HCT116 (cell line): ENCODE measurements at regions not wholly inside any gene's neighbourhood (a gene's known extent, or its start where the extent isn't known, plus 50 kb on each side); places are given as distances from the start of the nearest gene placed in this dataset.

ENCODE experiments used
- ATAC-seq: fragments of 200-7000 bp; cut with Tn5 transposase; 2 replicates; pipeline ENCODE4 v1.9.1; 2020; ENCODE audit warnings: mild to moderate bottlenecking, moderate library complexity
- BruUV-seq: library from RNA; stranded (reverse); fragments of 400-500 nt; replicated peaks from 2 replicates; lab custom pipeline; 2021; lab: Mats Ljungman, UMichigan
- CTCF ChIA-PET: fragments of 300-600 bp; sonication (Branson Sonifier 250); formaldehyde crosslinking; loops from one replicate; lab custom pipeline; 2021; ENCODE audit warnings: antibody characterized with exemption; lab: Charles Lee
- POLR2A ChIA-PET: fragments of 300-600, 350-600 bp; sonication (Branson Sonifier 250); formaldehyde crosslinking; loops from one replicate; lab custom pipeline; 2021; ENCODE audit warnings: antibody characterized with exemption; lab: Charles Lee
- RAD21 ChIA-PET, 2 experiments: fragments of 300-600 bp; sonication (Branson Sonifier 250); formaldehyde crosslinking; loops; one replicate each; lab custom pipeline; 2023; ENCODE audit warnings: low total read pairs in 2 of 2; ENCODE audit not compliant: uncharacterized antibody in 2 of 2, unreplicated experiment in 2 of 2, low non-redundant PET in 1 of 2; lab: Charles Lee
- DNase-seq: peaks from one replicate; pipeline ENCODE4 v3.0.0-alpha.2; 2010; ENCODE audit warnings: low read depth, low spot score
- H2AFZ ChIP-seq: fragments of 200-600 bp; shearing (Covaris generic), sonication (generic); 2 replicates; pipeline ENCODE4 v1.6.1; 2017; ENCODE audit warnings: low read depth, mixed run types, mixed read lengths, antibody characterized with exemption, low read length; ENCODE audit not compliant: poor library complexity, severe bottlenecking
- H3K27ac ChIP-seq: 2 replicates; pipeline ENCODE4 v1.5.1; 2012; ENCODE audit warnings: low read depth, low read length
- H3K27me3 ChIP-seq: fragments of 200-600 bp; sonication (generic); 2 replicates; pipeline ENCODE4 v1.6.1; 2016; ENCODE audit warnings: mixed run types, low read length, mixed read lengths; ENCODE audit not compliant: insufficient read depth
- H3K36me3 ChIP-seq, 2 experiments: fragments of 200-500 bp in 1 of 2; fragments of 200-600 bp in 1 of 2; sonication (Bioruptor generic) in 1 of 2; sonication (generic) in 1 of 2; 2 replicates each; pipeline versions ENCODE4 v1.5.1 to v1.6.1; 2014 to 2016; ENCODE audit warnings: low read length in 2 of 2, inconsistent platforms in 1 of 2, mixed read lengths in 1 of 2, mixed run types in 1 of 2; ENCODE audit not compliant: insufficient read depth in 2 of 2, control insufficient read depth in 1 of 2
- H3K4me1 ChIP-seq, 2 experiments: fragments of 200-600 bp in 1 of 2; sonication (generic) in 1 of 2; 2 replicates each; pipeline versions ENCODE4 v1.5.1 to v1.6.1; 2012 to 2017; ENCODE audit warnings: low read length in 2 of 2, inconsistent platforms in 1 of 2, mild to moderate bottlenecking in 1 of 2, mixed read lengths in 1 of 2, mixed run types in 1 of 2, moderate library complexity in 1 of 2; ENCODE audit not compliant: insufficient read depth in 2 of 2, control insufficient read depth in 1 of 2
- H3K4me2 ChIP-seq: fragments of 200-600 bp; sonication (generic); 2 replicates; pipeline ENCODE4 v1.6.1; 2017; ENCODE audit warnings: mixed run types, low read length, mixed read lengths
- H3K4me3 ChIP-seq, 2 experiments: fragments of 200-600 bp in 1 of 2; sonication (generic) in 1 of 2; replicated peaks in 1 of 2; 2 replicates each; pipeline ENCODE4 v1.5.1; 2011 to 2016; ENCODE audit warnings: low read length in 2 of 2, control low read depth in 1 of 2, low read depth in 1 of 2, mild to moderate bottlenecking in 1 of 2, mixed read lengths in 1 of 2, mixed run types in 1 of 2
- H3K79me2 ChIP-seq: fragments of 200-600 bp; sonication (generic); 2 replicates; pipeline ENCODE4 v1.6.1; 2017; ENCODE audit warnings: mild to moderate bottlenecking, mixed run types, low read length, moderate library complexity, mixed read lengths; ENCODE audit not compliant: insufficient read depth
- H3K9ac ChIP-seq: fragments of 200-600 bp; sonication (generic); 2 replicates; pipeline ENCODE4 v1.6.1; 2016; ENCODE audit warnings: low read length, mixed read lengths
- H3K9me2 ChIP-seq: fragments of 200-600 bp; sonication (generic), shearing (Covaris generic); 2 replicates; pipeline ENCODE4 v1.6.1; 2017; ENCODE audit warnings: mixed run types, mild to moderate bottlenecking, moderate library complexity; ENCODE audit not compliant: insufficient read depth
- H3K9me3 ChIP-seq, 2 experiments: fragments of 200-500 bp in 1 of 2; fragments of 200-600 bp in 1 of 2; sonication (Bioruptor generic) in 1 of 2; sonication (generic) in 1 of 2; 2 replicates each; pipeline ENCODE4 v1.6.1; 2014 to 2017; ENCODE audit warnings: low read length in 2 of 2, mixed read lengths in 2 of 2, inconsistent platforms in 1 of 2, low read depth in 1 of 2, mild to moderate bottlenecking in 1 of 2, mixed run types in 1 of 2, moderate library complexity in 1 of 2; ENCODE audit not compliant: control insufficient read depth in 1 of 2, insufficient read depth in 1 of 2
- H4K20me1 ChIP-seq: fragments of 200-600 bp; sonication (generic), shearing (Covaris generic); 2 replicates; pipeline ENCODE4 v1.6.1; 2017; ENCODE audit warnings: mixed run types, mild to moderate bottlenecking, moderate library complexity; ENCODE audit not compliant: insufficient read depth
- CBX3 ChIP-seq: IDR thresholded peaks from 2 replicates; pipeline ENCODE4 v1.6.1; 2012; ENCODE audit warnings: low read depth
- CEBPB ChIP-seq: IDR thresholded peaks from 2 replicates; pipeline ENCODE4 v1.6.1; 2012; ENCODE audit warnings: low read depth
- FOSL1 ChIP-seq: IDR thresholded peaks from 2 replicates; pipeline ENCODE4 v1.6.1; 2012; ENCODE audit warnings: low read depth
- POLR2AphosphoS5 ChIP-seq: IDR thresholded peaks from 2 replicates; pipeline ENCODE4 v1.6.1; 2011; ENCODE audit warnings: mild to moderate bottlenecking, low read depth, low read length, moderate library complexity
- REST ChIP-seq: IDR thresholded peaks from 2 replicates; pipeline ENCODE4 v1.6.1; 2012; ENCODE audit warnings: low read depth
- TCF7L2 ChIP-seq: IDR thresholded peaks from 2 replicates; pipeline ENCODE4 v1.7.0; 2011; ENCODE audit warnings: borderline replicate concordance, inconsistent platforms; ENCODE audit not compliant: insufficient read depth, insufficient read length; ENCODE audit errors: extremely low read depth
- YY1 ChIP-seq: IDR thresholded peaks from 2 replicates; pipeline ENCODE4 v1.6.1; 2011; ENCODE audit warnings: low read length, low read depth, moderate library complexity, mild to moderate bottlenecking; ENCODE audit not compliant: insufficient replicate concordance; ENCODE audit errors: extremely low read depth
- ZBTB33 ChIP-seq: IDR thresholded peaks from 2 replicates; pipeline ENCODE4 v1.6.1; 2011; ENCODE audit warnings: mild to moderate bottlenecking, low read length, moderate library complexity; ENCODE audit not compliant: insufficient replicate concordance; ENCODE audit errors: extremely low read depth
- ZFX ChIP-seq: fragments of 450-650 bp; IDR thresholded peaks from 2 replicates; pipeline ENCODE4 v1.6.1; 2017
- ZNF274 ChIP-seq: fragments of 200-500 bp; sonication (Bioruptor generic); IDR thresholded peaks from 2 replicates; pipeline ENCODE4 v1.6.1; 2014; ENCODE audit warnings: mild to moderate bottlenecking, low read depth, low read length, inconsistent platforms
- intact Hi-C: fragments of 100-400 bp; cut with micrococcal nuclease; formaldehyde crosslinking; loops from 2 replicates; pipeline ENCODE4 v1.10.0; 2022

- Histone ChIP-seq H3K4me1 (no peaks in the 10 kb centered on the region), H3K9ac (no peak overlapping the region), H3K27me3 (peaks cover 12% of the 10 kb centered on the region), H3K4me3 (no peak overlapping the region), H3K9me2 (no peaks in the 10 kb centered on the region), H4K20me1 (no peaks in the 10 kb centered on the region), H3K27ac (no peak overlapping the region), H3K9me3 (no peaks in the 10 kb centered on the region), H2AFZ (no peak overlapping the region), H3K36me3 (no peaks in the 10 kb centered on the region), H3K79me2 (no peaks in the 10 kb centered on the region), H3K4me2 (no peak overlapping the region)
- ChIA-PET CTCF (no interaction called here), RAD21 (no interaction called here), POLR2A (no interaction called here)
- TF ChIP-seq FOSL1 (no peak), ZFX (no peak), ZBTB33 (no peak), YY1 (no peak), CEBPB (no peak), ZNF274 (no peak), REST (no peak), TCF7L2 (no peak), POLR2AphosphoS5 (no peak), CBX3 (no peak)
- no peak for ATAC-seq
- intact Hi-C loops = no loop called here
- no TSS peak for BruUV-seq
- DNase-seq = no peak
Measured at GRCh38 chrX:18041656-18042055, 179.0 kb downstream of the BEND2 start.
